ENCODE measurements at regions not wholly inside any gene's neighbourhood (a gene's known extent, or its start where the extent isn't known, plus 50 kb on each side); places are given as distances from the start of the nearest gene placed in this dataset.

DNA sequence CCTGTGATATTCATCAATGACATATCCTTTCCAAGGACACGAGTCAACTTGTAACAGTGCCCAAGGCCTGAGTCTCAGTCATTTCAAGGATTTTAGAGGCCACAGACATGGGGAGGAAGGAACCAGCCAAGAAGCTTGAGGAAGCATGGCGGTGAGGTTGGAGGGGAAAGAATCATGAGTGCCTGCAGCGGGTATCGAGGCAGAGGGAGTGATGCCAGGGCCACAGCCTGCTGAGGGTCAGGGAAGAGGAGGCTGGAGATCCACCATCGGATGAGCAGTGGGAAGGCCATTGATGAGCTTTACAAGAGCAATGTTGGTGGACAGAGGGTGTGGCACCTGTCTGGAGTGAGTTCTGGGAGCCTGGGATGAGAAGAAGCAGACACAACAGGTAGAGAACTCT is 88.5 kb upstream of the IER5L start:
- TF ChIP-seq CTCF (IDR thresholded peaks at IDR 0.05), result no peak
- ATAC-seq (ENCODE audit: insufficient number of reproducible peaks, low FRiP score, low read depth) (no peak), DNase-seq (ENCODE audit: low spot score) (no peak)
- Histone ChIP-seq H3K36me3 (no peaks in the 10 kb centered on the region), H3K4me1 (ENCODE audit: control insufficient read depth in 1 of 2, low read depth in 2 of 2) (no peaks in the 10 kb centered on the region), H3K27ac (no peak overlapping the region), H3K27me3 (replicated peaks; ENCODE audit: insufficient read depth) (no peaks in the 10 kb centered on the region), H3K9me3 (no peaks in the 10 kb centered on the region), H3K4me3 (no peak overlapping the region)

GRCh38 chr9:129264388-129264787 is 86.3 kb upstream of the IER5L start:
- DNase-seq (ENCODE audit: low spot score) (no peak), ATAC-seq (ENCODE audit: insufficient number of reproducible peaks, low FRiP score, low read depth) (no peak)
- Histone ChIP-seq H3K9me3 (no peaks in the 10 kb centered on the region), H3K27me3 (replicated peaks; ENCODE audit: insufficient read depth) (no peaks in the 10 kb centered on the region), H3K4me1 (ENCODE audit: control insufficient read depth in 1 of 2, low read depth in 2 of 2) (no peaks in the 10 kb centered on the region), H3K36me3 (no peaks in the 10 kb centered on the region), H3K4me3 (no peak overlapping the region), H3K27ac (no peak overlapping the region)
- TF ChIP-seq CTCF (IDR thresholded peaks at IDR 0.05), result no peak

DNA sequence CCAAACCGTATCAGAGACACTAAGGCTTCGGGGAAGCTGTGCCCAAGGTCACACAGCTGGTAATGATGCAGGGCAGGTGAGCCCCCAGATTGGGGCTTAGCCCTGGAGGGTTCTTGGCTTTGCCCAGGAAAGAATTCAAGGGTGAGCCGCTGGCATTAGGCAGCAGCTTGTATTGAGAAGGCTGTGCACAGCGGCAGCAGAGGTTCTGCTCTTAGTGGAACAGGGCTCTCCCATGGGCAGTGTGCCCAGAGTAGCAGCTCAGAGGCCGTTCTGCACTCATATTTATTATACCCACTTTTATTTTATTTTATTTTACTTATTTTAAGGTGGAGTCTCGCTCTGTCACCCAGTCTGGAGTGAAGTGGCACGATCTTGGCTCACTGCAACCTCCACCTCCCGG is 85.8 kb upstream of the IER5L start:
- Histone ChIP-seq H3K4me3 (no peak overlapping the region), H3K36me3 (no peaks in the 10 kb centered on the region), H3K9me3 (no peaks in the 10 kb centered on the region), H3K27ac (no peak overlapping the region), H3K27me3 (replicated peaks; ENCODE audit: insufficient read depth) (no peaks in the 10 kb centered on the region), H3K4me1 (ENCODE audit: control insufficient read depth in 1 of 2, low read depth in 2 of 2) (peaks cover 2 to 5% of the 10 kb centered on the region in 2 donors)
- ATAC-seq (ENCODE audit: insufficient number of reproducible peaks, low FRiP score, low read depth) (no peak), DNase-seq (ENCODE audit: low spot score) (no peak)
- TF ChIP-seq CTCF (IDR thresholded peaks at IDR 0.05), result no peak

GRCh38 chr9:129262261-129262660 is 84.2 kb upstream of the IER5L start:
- Histone ChIP-seq H3K9me3 (no peaks in the 10 kb centered on the region), H3K27ac (no peak overlapping the region), H3K27me3 (replicated peaks; ENCODE audit: insufficient read depth) (no peaks in the 10 kb centered on the region), H3K4me1 (ENCODE audit: control insufficient read depth in 1 of 2, low read depth in 2 of 2) (peaks cover 6 to 16% of the 10 kb centered on the region in 2 donors), H3K4me3 (no peak overlapping the region), H3K36me3 (no peaks in the 10 kb centered on the region)
- no peak for TF ChIP-seq CTCF (IDR thresholded peaks at IDR 0.05)
- ATAC-seq (ENCODE audit: insufficient number of reproducible peaks, low FRiP score, low read depth) (no peak), DNase-seq (ENCODE audit: low spot score) (no peak)

DNA sequence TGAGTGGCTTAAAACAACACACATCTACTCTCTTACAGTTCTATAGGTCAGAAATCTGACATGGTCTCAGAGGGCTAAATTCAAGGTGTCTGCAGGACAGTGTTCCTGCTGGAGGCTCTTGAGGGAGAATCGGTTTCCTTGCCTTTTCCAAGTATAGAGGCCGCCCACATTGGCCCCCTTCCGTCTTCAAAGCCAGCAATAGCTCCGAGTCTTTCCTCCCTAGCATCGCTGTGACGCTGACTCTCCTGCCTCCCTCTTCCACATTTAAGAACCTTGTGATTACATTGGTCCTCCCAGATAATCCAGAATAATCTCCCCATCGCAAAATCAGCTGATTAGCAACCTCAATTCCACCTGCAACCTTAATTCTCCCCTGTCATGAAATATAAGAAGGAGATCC is 81.3 kb upstream of the IER5L start:
- Histone ChIP-seq H3K9me3 (no peaks in the 10 kb centered on the region), H3K27ac (no peak overlapping the region), H3K36me3 (no peaks in the 10 kb centered on the region), H3K4me1 (ENCODE audit: control insufficient read depth in 1 of 2, low read depth in 2 of 2) (peaks cover 13 to 31% of the 10 kb centered on the region in 2 donors), H3K27me3 (replicated peaks; ENCODE audit: insufficient read depth) (no peaks in the 10 kb centered on the region), H3K4me3 (no peak overlapping the region)
- ATAC-seq (ENCODE audit: insufficient number of reproducible peaks, low FRiP score, low read depth) (no peak), DNase-seq (ENCODE audit: low spot score) (no peak)
- no peak for TF ChIP-seq CTCF (IDR thresholded peaks at IDR 0.05)
